Cardiac fibroblast (primary cell): ENCODE measurements at regions not wholly inside any gene's neighbourhood (a gene's known extent, or its start where the extent isn't known, plus 50 kb on each side); places are given as distances from the start of the nearest gene placed in this dataset.
"Not testable (repeated sequence)": the region's sequence is repeated elsewhere in the genome, so short reads cannot be mapped to it uniquely, and the experiment has no call there.

Experiments used
- DNase-seq, 2 donors: peaks; one replicate each; pipeline versions ENCODE4 v3.0.0 to v3.0.0-alpha.2; 2010; ENCODE audit warnings: low read depth in 2 of 2
- H3K4me3 ChIP-seq, 2 donors: replicated peaks in 1 of 2; 1 replicate in 1 of 2; 2 replicates in 1 of 2; pipeline ENCODE4 v1.5.1; 2011; ENCODE audit warnings: low read depth in 2 of 2, low read length in 2 of 2, mild to moderate bottlenecking in 2 of 2, moderate library complexity in 1 of 2
- TF ChIP-seq, protein P1 (sequence below): IDR thresholded peaks from one replicate; pipeline ENCODE4 v1.5.1; 2011; ENCODE audit warnings: low read depth, mild to moderate bottlenecking, low read length, inconsistent platforms

GRCh38 chr11:38788561-38788960 is 2190.5 kb upstream of the RAG2 start:
- no peak overlapping the region for H3K4me3 ChIP-seq
- TF ChIP-seq, protein P1, sequence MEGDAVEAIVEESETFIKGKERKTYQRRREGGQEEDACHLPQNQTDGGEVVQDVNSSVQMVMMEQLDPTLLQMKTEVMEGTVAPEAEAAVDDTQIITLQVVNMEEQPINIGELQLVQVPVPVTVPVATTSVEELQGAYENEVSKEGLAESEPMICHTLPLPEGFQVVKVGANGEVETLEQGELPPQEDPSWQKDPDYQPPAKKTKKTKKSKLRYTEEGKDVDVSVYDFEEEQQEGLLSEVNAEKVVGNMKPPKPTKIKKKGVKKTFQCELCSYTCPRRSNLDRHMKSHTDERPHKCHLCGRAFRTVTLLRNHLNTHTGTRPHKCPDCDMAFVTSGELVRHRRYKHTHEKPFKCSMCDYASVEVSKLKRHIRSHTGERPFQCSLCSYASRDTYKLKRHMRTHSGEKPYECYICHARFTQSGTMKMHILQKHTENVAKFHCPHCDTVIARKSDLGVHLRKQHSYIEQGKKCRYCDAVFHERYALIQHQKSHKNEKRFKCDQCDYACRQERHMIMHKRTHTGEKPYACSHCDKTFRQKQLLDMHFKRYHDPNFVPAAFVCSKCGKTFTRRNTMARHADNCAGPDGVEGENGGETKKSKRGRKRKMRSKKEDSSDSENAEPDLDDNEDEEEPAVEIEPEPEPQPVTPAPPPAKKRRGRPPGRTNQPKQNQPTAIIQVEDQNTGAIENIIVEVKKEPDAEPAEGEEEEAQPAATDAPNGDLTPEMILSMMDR = no peak
- DNase-seq = peak; percentile 33 to 72

- no peak for DNase-seq
- TF ChIP-seq, protein P1 = no peak
- no peak overlapping the region for H3K4me3 ChIP-seq
Measured at GRCh38 chr11:38784164-38784563, 2186.1 kb upstream of the RAG2 start.

GRCh38 chr11:38766796-38767195 is 2168.8 kb upstream of the RAG2 start:
- no peak overlapping the region for H3K4me3 ChIP-seq
- no peak for DNase-seq
- TF ChIP-seq, protein P1 = no peak

DNA sequence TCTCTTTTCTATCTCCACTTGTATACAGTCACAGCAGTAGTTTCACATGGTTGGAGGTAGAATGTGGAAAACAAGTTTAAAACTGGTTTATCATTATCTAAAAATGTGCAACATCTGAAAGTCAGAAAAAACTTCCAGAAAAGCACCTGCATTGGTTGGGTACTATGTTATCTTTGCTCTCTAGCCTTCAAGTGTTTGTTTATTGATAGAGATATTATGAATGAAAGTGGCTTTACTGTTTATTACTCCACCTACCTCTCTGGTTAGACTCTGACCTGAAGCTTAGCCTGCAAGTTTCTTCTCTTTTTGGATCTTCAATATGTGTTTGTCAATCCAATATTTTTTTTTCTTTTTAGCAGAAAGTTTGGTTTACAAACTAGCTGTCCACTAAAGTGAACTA is 2161.4 kb upstream of the RAG2 start:
- no peak overlapping the region for H3K4me3 ChIP-seq
- DNase-seq = no peak
- TF ChIP-seq, protein P1 = no peak

GRCh38 chr11:38756537-38756936 is 2158.5 kb upstream of the RAG2 start:
- H3K4me3 ChIP-seq = no peak overlapping the region
- DNase-seq = no peak
- TF ChIP-seq, protein P1 = no peak

DNA sequence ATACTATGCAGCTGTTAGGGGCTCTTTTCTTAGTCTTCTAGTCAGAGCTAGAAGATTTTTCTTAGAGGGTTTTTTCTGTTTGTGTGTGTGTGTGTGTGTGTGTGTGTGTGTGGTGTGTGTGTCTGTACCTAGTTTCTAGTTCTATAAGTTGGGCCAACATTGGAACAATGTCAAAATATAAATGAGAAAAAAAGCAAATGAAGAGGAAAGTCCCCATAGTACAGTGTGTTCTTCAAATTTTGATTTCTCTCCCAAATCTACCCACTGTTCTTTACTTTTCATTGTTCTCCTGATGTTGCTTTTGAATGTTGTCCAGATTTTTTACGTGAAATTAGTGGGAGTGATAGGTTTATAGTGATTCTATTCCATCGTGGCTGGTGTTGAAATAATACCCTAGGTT is 2153.4 kb upstream of the RAG2 start:
- TF ChIP-seq, protein P1 = no peak
- peak; percentile 30 to 59 for DNase-seq
- H3K4me3 ChIP-seq = no peak overlapping the region

DNA sequence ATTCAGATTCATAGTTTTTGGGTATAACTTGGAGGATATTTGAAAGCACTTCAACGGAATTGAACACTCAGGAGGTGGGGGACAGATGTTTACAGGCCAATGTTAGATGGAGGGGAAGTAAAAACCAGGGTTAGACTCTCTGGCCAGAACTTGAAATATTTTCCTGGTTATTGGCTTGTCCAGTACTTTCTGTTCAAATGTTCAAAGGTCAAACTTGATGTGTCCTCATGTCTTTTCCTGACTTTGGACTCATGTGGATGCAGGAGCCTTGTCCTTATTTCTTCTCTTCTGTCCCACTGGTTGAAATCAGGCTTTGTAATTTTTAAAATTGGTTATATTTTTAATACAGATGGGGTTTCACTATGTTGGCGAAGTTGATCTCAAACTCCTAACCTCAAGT is 2148.5 kb upstream of the RAG2 start:
- not testable (repeated sequence) for DNase-seq, H3K4me3 ChIP-seq

GRCh38 chr11:38723361-38723760 is 2125.3 kb upstream of the RAG2 start:
- H3K4me3 ChIP-seq = no peak overlapping the region
- DNase-seq = no peak
- TF ChIP-seq, protein P1 = no peak
